ENCODE measurements at regions not wholly inside any gene's neighbourhood (a gene's known extent, or its start where the extent isn't known, plus 50 kb on each side); places are given as distances from the start of the nearest gene placed in this dataset.

- TF ChIP-seq EZH2 (optimal IDR thresholded peaks at IDR 0.05; ENCODE audit: low read depth, low read length) (no peak), CTCF (IDR thresholded peaks at IDR 0.05; ENCODE audit: low read length) (no peak), EZH2phosphoT487 (IDR thresholded peaks at IDR 0.05; ENCODE audit: low read length) (no peak)
These were observed 167.8 kb upstream of the LHX5 start for GRCh38 chr12:113639474-113639873.
